HL-60 (cell line): ENCODE measurements at regions not wholly inside any gene's neighbourhood (a gene's known extent, or its start where the extent isn't known, plus 50 kb on each side); places are given as distances from the start of the nearest gene placed in this dataset.

Source experiments
- CTCF ChIP-seq: IDR thresholded peaks from one replicate; pipeline ENCODE4 v1.5.1; 2011; ENCODE audit warnings: low read length, control low read depth, inconsistent platforms; ENCODE audit not compliant: insufficient read depth
- GABPA ChIP-seq: IDR thresholded peaks from 2 replicates; pipeline ENCODE4 v1.6.1; 2012; ENCODE audit warnings: low read depth
- POLR2AphosphoS5 ChIP-seq: IDR thresholded peaks from 2 replicates; pipeline ENCODE4 v1.6.1; 2012; ENCODE audit warnings: low read depth
- REST ChIP-seq: IDR thresholded peaks from 2 replicates; pipeline ENCODE4 v1.6.1; 2012; ENCODE audit warnings: low read depth; ENCODE audit not compliant: insufficient replicate concordance
- SPI1 ChIP-seq: IDR thresholded peaks from 2 replicates; pipeline ENCODE4 v1.6.1; 2012; ENCODE audit warnings: low read depth, mild to moderate bottlenecking, borderline replicate concordance

GRCh38 chr4:33493231-33493630, 2751.1 kb downstream of the ARAP2 start:
- TF ChIP-seq POLR2AphosphoS5 (no peak), CTCF (no peak), REST (no peak), GABPA (no peak), SPI1 (no peak)
